ENCODE measurements at regions not wholly inside any gene's neighbourhood (a gene's known extent, or its start where the extent isn't known, plus 50 kb on each side); places are given as distances from the start of the nearest gene placed in this dataset.

- 91% methylated on average over 6 of the region's 6 CpGs for WGBS
- H3K27ac ChIP-seq (ENCODE audit: low read depth) = no peak overlapping the region
- H3K36me3 ChIP-seq (ENCODE audit: insufficient read depth) = no peaks in the 10 kb centered on the region
- peaks cover 1% of the 10 kb centered on the region for H3K4me1 ChIP-seq (ENCODE audit: insufficient read depth)
- DNase-seq (ENCODE audit: extremely low spot score) = no peak
- H3K4me3 ChIP-seq (ENCODE audit: low read depth, low read length) = no peak overlapping the region
These were observed 101.5 kb downstream of the KCNF1 start for GRCh38 chr2:11013196-11013595.

- H3K36me3 ChIP-seq (ENCODE audit: insufficient read depth) = no peaks in the 10 kb centered on the region
- no peak overlapping the region for H3K4me3 ChIP-seq (ENCODE audit: low read depth, low read length)
- DNase-seq (ENCODE audit: extremely low spot score) = no peak
- H3K27ac ChIP-seq (ENCODE audit: low read depth) = no peak overlapping the region
- H3K4me1 ChIP-seq (ENCODE audit: insufficient read depth) = peaks cover 1% of the 10 kb centered on the region
- WGBS = 79% methylated on average over 4 of the region's 4 CpGs
These were observed 102.3 kb downstream of the KCNF1 start for GRCh38 chr2:11014026-11014425.

GRCh38 chr2:11016735-11017388, 105.1 kb downstream of the KCNF1 start:
- Histone ChIP-seq H3K4me3 (ENCODE audit: low read depth, low read length) (no peak overlapping the region), H3K4me1 (ENCODE audit: insufficient read depth) (peaks cover 1% of the 10 kb centered on the region), H3K36me3 (ENCODE audit: insufficient read depth) (no peaks in the 10 kb centered on the region), H3K27ac (ENCODE audit: low read depth) (no peak overlapping the region)
- 60% methylated on average over 7 of the region's 7 CpGs for WGBS
- DNase-seq (ENCODE audit: extremely low spot score) = no peak

GRCh38 chr2:11017921-11018320, 106.2 kb downstream of the KCNF1 start:
- H3K4me3 ChIP-seq (ENCODE audit: low read depth, low read length) = no peak overlapping the region
- WGBS = 89% methylated on average over 8 of the region's 8 CpGs
- H3K36me3 ChIP-seq (ENCODE audit: insufficient read depth) = no peaks in the 10 kb centered on the region
- no peak overlapping the region for H3K27ac ChIP-seq (ENCODE audit: low read depth)
- no peak for DNase-seq (ENCODE audit: extremely low spot score)
- H3K4me1 ChIP-seq (ENCODE audit: insufficient read depth) = peaks cover 1% of the 10 kb centered on the region

GRCh38 chr2:11018651-11019185, 107.0 kb downstream of the KCNF1 start:
- no peaks in the 10 kb centered on the region for H3K36me3 ChIP-seq (ENCODE audit: insufficient read depth)
- H3K27ac ChIP-seq (ENCODE audit: low read depth) = no peak overlapping the region
- no peak for DNase-seq (ENCODE audit: extremely low spot score)
- H3K4me1 ChIP-seq (ENCODE audit: insufficient read depth) = no peaks in the 10 kb centered on the region
- WGBS = 66% methylated on average over 3 of the region's 3 CpGs
- no peak overlapping the region for H3K4me3 ChIP-seq (ENCODE audit: low read depth, low read length)

GRCh38 chr2:11019614-11020013, 107.9 kb downstream of the KCNF1 start:
- no peak for DNase-seq (ENCODE audit: extremely low spot score)
- Histone ChIP-seq H3K36me3 (ENCODE audit: insufficient read depth) (no peaks in the 10 kb centered on the region), H3K4me3 (ENCODE audit: low read depth, low read length) (no peak overlapping the region), H3K4me1 (ENCODE audit: insufficient read depth) (no peaks in the 10 kb centered on the region), H3K27ac (ENCODE audit: low read depth) (no peak overlapping the region)
- WGBS = 92% methylated on average over 2 of the region's 2 CpGs

GRCh38 chr2:11022064-11022463, 110.3 kb downstream of the KCNF1 start:
- DNase-seq (ENCODE audit: extremely low spot score) = no peak
- H3K4me1 ChIP-seq (ENCODE audit: insufficient read depth) = no peaks in the 10 kb centered on the region
- no peaks in the 10 kb centered on the region for H3K36me3 ChIP-seq (ENCODE audit: insufficient read depth)
- WGBS = 90% methylated on average over 6 of the region's 6 CpGs
- no peak overlapping the region for H3K27ac ChIP-seq (ENCODE audit: low read depth)
- no peak overlapping the region for H3K4me3 ChIP-seq (ENCODE audit: low read depth, low read length)

GRCh38 chr2:11022591-11023273, 111.0 kb downstream of the KCNF1 start:
- WGBS = 81% methylated on average over 12 of the region's 12 CpGs
- Histone ChIP-seq H3K4me1 (ENCODE audit: insufficient read depth) (no peaks in the 10 kb centered on the region), H3K27ac (ENCODE audit: low read depth) (no peak overlapping the region), H3K36me3 (ENCODE audit: insufficient read depth) (no peaks in the 10 kb centered on the region), H3K4me3 (ENCODE audit: low read depth, low read length) (no peak overlapping the region)
- no peak for DNase-seq (ENCODE audit: extremely low spot score)

GRCh38 chr2:11023326-11024258, 111.9 kb downstream of the KCNF1 start:
- 84% methylated on average over 29 of the region's 29 CpGs for WGBS

GRCh38 chr2:11024259-11024645, 112.5 kb downstream of the KCNF1 start:
- H3K4me3 ChIP-seq (ENCODE audit: low read depth, low read length) = no peak overlapping the region
- WGBS = 23% methylated on average over 14 of the region's 14 CpGs
- DNase-seq (ENCODE audit: extremely low spot score) = no peak
- H3K27ac ChIP-seq (ENCODE audit: low read depth) = no peak overlapping the region
- no peaks in the 10 kb centered on the region for H3K4me1 ChIP-seq (ENCODE audit: insufficient read depth)
- no peaks in the 10 kb centered on the region for H3K36me3 ChIP-seq (ENCODE audit: insufficient read depth)

More at GRCh38 chr2:11023326-11024258, 111.9 kb downstream of the KCNF1 start:
- H3K27ac ChIP-seq (ENCODE audit: low read depth) = no peak overlapping the region
- no peak overlapping the region for H3K4me3 ChIP-seq (ENCODE audit: low read depth, low read length)
- H3K4me1 ChIP-seq (ENCODE audit: insufficient read depth) = no peaks in the 10 kb centered on the region
- H3K36me3 ChIP-seq (ENCODE audit: insufficient read depth) = no peaks in the 10 kb centered on the region
- DNase-seq (ENCODE audit: extremely low spot score) = no peak

- no peak for DNase-seq (ENCODE audit: extremely low spot score)
- no peak overlapping the region for H3K4me3 ChIP-seq (ENCODE audit: low read depth, low read length)
- 69% methylated on average over 7 of the region's 7 CpGs for WGBS
- no peaks in the 10 kb centered on the region for H3K36me3 ChIP-seq (ENCODE audit: insufficient read depth)
- no peaks in the 10 kb centered on the region for H3K4me1 ChIP-seq (ENCODE audit: insufficient read depth)
- H3K27ac ChIP-seq (ENCODE audit: low read depth) = no peak overlapping the region
These were observed 113.0 kb downstream of the KCNF1 start for GRCh38 chr2:11024687-11025086.

GRCh38 chr2:11026286-11026921, 114.7 kb downstream of the KCNF1 start:
- Histone ChIP-seq H3K36me3 (ENCODE audit: insufficient read depth) (no peaks in the 10 kb centered on the region), H3K4me3 (ENCODE audit: low read depth, low read length) (no peak overlapping the region), H3K27ac (ENCODE audit: low read depth) (no peak overlapping the region), H3K4me1 (ENCODE audit: insufficient read depth) (no peaks in the 10 kb centered on the region)
- DNase-seq (ENCODE audit: extremely low spot score) = no peak
- 91% methylated on average over 15 of the region's 15 CpGs for WGBS

- WGBS = 90% methylated on average over 7 of the region's 7 CpGs
- no peak for DNase-seq (ENCODE audit: extremely low spot score)
- no peak overlapping the region for H3K27ac ChIP-seq (ENCODE audit: low read depth)
- no peaks in the 10 kb centered on the region for H3K36me3 ChIP-seq (ENCODE audit: insufficient read depth)
- H3K4me1 ChIP-seq (ENCODE audit: insufficient read depth) = no peaks in the 10 kb centered on the region
- H3K4me3 ChIP-seq (ENCODE audit: low read depth, low read length) = no peak overlapping the region
These were observed 115.5 kb downstream of the KCNF1 start for GRCh38 chr2:11027195-11027594.

All from urinary bladder (tissue), 3 donors.